ENCODE measurements at regions not wholly inside any gene's neighbourhood (a gene's known extent, or its start where the extent isn't known, plus 50 kb on each side); places are given as distances from the start of the nearest gene placed in this dataset.

GRCh38 chr6:4350567-4351519 is 215.5 kb upstream of the ECI2 start:
- Histone ChIP-seq H3K9me3 (ENCODE audit: low read depth, low read length) (no peaks in the 10 kb centered on the region), H3K4me3 (no peak overlapping the region), H3K9ac (ENCODE audit: insufficient read length) (no peak overlapping the region), H3K27ac (no peak overlapping the region), H3K36me3 (ENCODE audit: insufficient read depth, low read length) (no peaks in the 10 kb centered on the region)
- TF ChIP-seq EZH2 (IDR thresholded peaks at IDR 0.05) (no peak), FOXP2 (optimal IDR thresholded peaks at IDR 0.05; ENCODE audit: control extremely low read depth, extremely low read length, insufficient read depth) (no peak), POLR2AphosphoS5 (IDR thresholded peaks at IDR 0.05; ENCODE audit: borderline replicate concordance, low read depth, low read length) (no peak)
- no peak for DNase-seq (ENCODE audit: low read depth, low spot score)

- no peak for DNase-seq (ENCODE audit: low read depth, low spot score)
- TF ChIP-seq POLR2AphosphoS5 (IDR thresholded peaks at IDR 0.05; ENCODE audit: borderline replicate concordance, low read depth, low read length) = no peak
- TF ChIP-seq FOXP2 (optimal IDR thresholded peaks at IDR 0.05; ENCODE audit: control extremely low read depth, extremely low read length, insufficient read depth) = no peak
- no peak for TF ChIP-seq EZH2 (IDR thresholded peaks at IDR 0.05)
- Histone ChIP-seq H3K36me3 (ENCODE audit: insufficient read depth, low read length) (no peaks in the 10 kb centered on the region), H3K9me3 (ENCODE audit: low read depth, low read length) (no peaks in the 10 kb centered on the region), H3K27ac (no peak overlapping the region), H3K4me3 (no peak overlapping the region), H3K9ac (ENCODE audit: insufficient read length) (no peak overlapping the region)
These were observed 214.6 kb upstream of the ECI2 start for GRCh38 chr6:4349931-4350330.

- Histone ChIP-seq H3K9me3 (ENCODE audit: low read depth, low read length) (no peaks in the 10 kb centered on the region), H3K9ac (ENCODE audit: insufficient read length) (no peak overlapping the region), H3K27ac (no peak overlapping the region), H3K36me3 (ENCODE audit: insufficient read depth, low read length) (no peaks in the 10 kb centered on the region), H3K4me3 (no peak overlapping the region)
- TF ChIP-seq FOXP2 (optimal IDR thresholded peaks at IDR 0.05; ENCODE audit: control extremely low read depth, extremely low read length, insufficient read depth) = no peak
- no peak for TF ChIP-seq EZH2 (IDR thresholded peaks at IDR 0.05)
- TF ChIP-seq POLR2AphosphoS5 (IDR thresholded peaks at IDR 0.05; ENCODE audit: borderline replicate concordance, low read depth, low read length) = no peak
- no peak for DNase-seq (ENCODE audit: low read depth, low spot score)
These were observed 213.9 kb upstream of the ECI2 start for GRCh38 chr6:4349323-4349722.

- DNase-seq (ENCODE audit: low read depth, low spot score) = no peak
- no peak overlapping the region for H3K9ac ChIP-seq (ENCODE audit: insufficient read length)
- H3K9me3 ChIP-seq (ENCODE audit: low read depth, low read length) = no peaks in the 10 kb centered on the region
- no peak for TF ChIP-seq POLR2AphosphoS5 (IDR thresholded peaks at IDR 0.05; ENCODE audit: borderline replicate concordance, low read depth, low read length)
- no peak for TF ChIP-seq FOXP2 (optimal IDR thresholded peaks at IDR 0.05; ENCODE audit: control extremely low read depth, extremely low read length, insufficient read depth)
- TF ChIP-seq EZH2 (IDR thresholded peaks at IDR 0.05) = no peak
- no peak overlapping the region for H3K4me3 ChIP-seq
- no peaks in the 10 kb centered on the region for H3K36me3 ChIP-seq (ENCODE audit: insufficient read depth, low read length)
- H3K27ac ChIP-seq = no peak overlapping the region
These were observed 213.2 kb upstream of the ECI2 start for GRCh38 chr6:4348462-4349112.

- Histone ChIP-seq H3K4me3 (no peak overlapping the region), H3K36me3 (ENCODE audit: insufficient read depth, low read length) (no peaks in the 10 kb centered on the region), H3K9me3 (ENCODE audit: low read depth, low read length) (no peaks in the 10 kb centered on the region), H3K9ac (ENCODE audit: insufficient read length) (no peak overlapping the region), H3K27ac (no peak overlapping the region)
- no peak for DNase-seq (ENCODE audit: low read depth, low spot score)
- TF ChIP-seq FOXP2 (optimal IDR thresholded peaks at IDR 0.05; ENCODE audit: control extremely low read depth, extremely low read length, insufficient read depth) (no peak), POLR2AphosphoS5 (IDR thresholded peaks at IDR 0.05; ENCODE audit: borderline replicate concordance, low read depth, low read length) (no peak), EZH2 (IDR thresholded peaks at IDR 0.05) (no peak)
These were observed 212.5 kb upstream of the ECI2 start for GRCh38 chr6:4347877-4348276.

- Histone ChIP-seq H3K4me3 (no peak overlapping the region), H3K27ac (no peak overlapping the region), H3K9ac (ENCODE audit: insufficient read length) (no peak overlapping the region), H3K36me3 (ENCODE audit: insufficient read depth, low read length) (no peaks in the 10 kb centered on the region), H3K9me3 (ENCODE audit: low read depth, low read length) (no peaks in the 10 kb centered on the region)
- TF ChIP-seq POLR2AphosphoS5 (IDR thresholded peaks at IDR 0.05; ENCODE audit: borderline replicate concordance, low read depth, low read length) = no peak
- TF ChIP-seq FOXP2 (optimal IDR thresholded peaks at IDR 0.05; ENCODE audit: control extremely low read depth, extremely low read length, insufficient read depth) = no peak
- TF ChIP-seq EZH2 (IDR thresholded peaks at IDR 0.05) = no peak
- no peak for DNase-seq (ENCODE audit: low read depth, low spot score)
These were observed 211.4 kb upstream of the ECI2 start for GRCh38 chr6:4346659-4347333.

- H3K9me3 ChIP-seq (ENCODE audit: low read depth, low read length) = no peaks in the 10 kb centered on the region
- no peak for DNase-seq (ENCODE audit: low read depth, low spot score)
- H3K9ac ChIP-seq (ENCODE audit: insufficient read length) = no peak overlapping the region
- H3K36me3 ChIP-seq (ENCODE audit: insufficient read depth, low read length) = no peaks in the 10 kb centered on the region
- no peak overlapping the region for H3K27ac ChIP-seq
- TF ChIP-seq FOXP2 (optimal IDR thresholded peaks at IDR 0.05; ENCODE audit: control extremely low read depth, extremely low read length, insufficient read depth) (no peak), EZH2 (IDR thresholded peaks at IDR 0.05) (no peak), POLR2AphosphoS5 (IDR thresholded peaks at IDR 0.05; ENCODE audit: borderline replicate concordance, low read depth, low read length) (no peak)
- H3K4me3 ChIP-seq = no peak overlapping the region
These were observed 210.2 kb upstream of the ECI2 start for GRCh38 chr6:4345543-4345942.

- DNase-seq (ENCODE audit: low read depth, low spot score) = peak; percentile 73
- Histone ChIP-seq H3K36me3 (ENCODE audit: insufficient read depth, low read length) (no peaks in the 10 kb centered on the region), H3K9me3 (ENCODE audit: low read depth, low read length) (no peaks in the 10 kb centered on the region), H3K9ac (ENCODE audit: insufficient read length) (no peak overlapping the region), H3K27ac (no peak overlapping the region), H3K4me3 (peak overlapping the region; percentile 28; the same call in 1 of the 2 replicates)
- TF ChIP-seq EZH2 (IDR thresholded peaks at IDR 0.05) (no peak), FOXP2 (optimal IDR thresholded peaks at IDR 0.05; ENCODE audit: control extremely low read depth, extremely low read length, insufficient read depth) (peak; percentile 94), POLR2AphosphoS5 (IDR thresholded peaks at IDR 0.05; ENCODE audit: borderline replicate concordance, low read depth, low read length) (no peak; the same call in 1 of the 2 replicates)
These were observed 209.0 kb upstream of the ECI2 start for GRCh38 chr6:4344317-4344899.

Data from SK-N-MC (cell line).